OCI-LY1 (cell line): ENCODE measurements at regions not wholly inside any gene's neighbourhood (a gene's known extent, or its start where the extent isn't known, plus 50 kb on each side); places are given as distances from the start of the nearest gene placed in this dataset.

Experiments
- CTCF ChIP-seq: fragments of 200-600 bp; sonication (generic), shearing (Covaris generic); IDR thresholded peaks from 2 replicates; pipeline ENCODE4 v1.5.1; 2017; ENCODE audit warnings: mild to moderate bottlenecking, antibody characterized with exemption, low read length, moderate library complexity, mixed read lengths
- EZH2 ChIP-seq: fragments of 200-600 bp; sonication (generic), shearing (Covaris generic); IDR thresholded peaks from 2 replicates; pipeline ENCODE4 v1.8.0; 2017; ENCODE audit warnings: borderline replicate concordance, mixed run types, mild to moderate bottlenecking, antibody characterized with exemption, low read length, moderate library complexity, mixed read lengths

GRCh38 chr16:29317269-29317668, 89.2 kb downstream of the NPIPB11 start:
- no peak for TF ChIP-seq EZH2
- TF ChIP-seq CTCF = no peak
